ENCODE measurements at regions not wholly inside any gene's neighbourhood (a gene's known extent, or its start where the extent isn't known, plus 50 kb on each side); places are given as distances from the start of the nearest gene placed in this dataset.

GRCh38 chr7:51428217-51428887, 111.7 kb upstream of the COBL start:
- TF ChIP-seq EZH2phosphoT487 (conservative IDR thresholded peaks at IDR 0.05; ENCODE audit: low read length) (no peak), CTCF (IDR thresholded peaks at IDR 0.05; ENCODE audit: insufficient read depth, low read length, poor library complexity, severe bottlenecking) (no peak)
